AG04450 (cell line): ENCODE measurements at regions not wholly inside any gene's neighbourhood (a gene's known extent, or its start where the extent isn't known, plus 50 kb on each side); places are given as distances from the start of the nearest gene placed in this dataset.

Experiments used
- CTCF ChIA-PET: fragments of 300-600, 350-600 bp; formaldehyde crosslinking; extraction: SDS; loops from one replicate; lab custom pipeline; 2022; ENCODE audit warnings: antibody characterized with exemption, inconsistent platforms; lab: Charles Lee
- POLR2A ChIA-PET: fragments of 350-600 bp; formaldehyde crosslinking; extraction: SDS; loops from one replicate; lab custom pipeline; 2021; ENCODE audit warnings: antibody characterized with exemption, inconsistent platforms; lab: Yijun Ruan, JAX
- DNase-seq: peaks from one replicate; pipeline ENCODE4 v3.0.0-alpha.2; 2011; ENCODE audit warnings: low read depth, low spot score
- H3K27ac ChIP-seq: one replicate; pipeline ENCODE4 v1.5.1; 2012; ENCODE audit warnings: low read depth, low read length, control low read depth
- H3K27me3 ChIP-seq: one replicate; pipeline ENCODE4 v1.6.0; 2012; ENCODE audit warnings: low read length; ENCODE audit not compliant: control insufficient read depth, insufficient read depth
- H3K4me3 ChIP-seq: 2 replicates; pipeline ENCODE4 v1.5.1; 2011; ENCODE audit warnings: mild to moderate bottlenecking, low read depth, low read length, control low read depth
- H3K9me3 ChIP-seq: 2 replicates; pipeline ENCODE4 v1.5.1; 2012; ENCODE audit warnings: low read length; ENCODE audit not compliant: control insufficient read depth, insufficient read depth
- TF ChIP-seq, protein P1 (sequence below): IDR thresholded peaks from 2 replicates; pipeline ENCODE4 v1.5.1; 2011; ENCODE audit warnings: low read depth, low read length, control low read depth, inconsistent platforms

DNA sequence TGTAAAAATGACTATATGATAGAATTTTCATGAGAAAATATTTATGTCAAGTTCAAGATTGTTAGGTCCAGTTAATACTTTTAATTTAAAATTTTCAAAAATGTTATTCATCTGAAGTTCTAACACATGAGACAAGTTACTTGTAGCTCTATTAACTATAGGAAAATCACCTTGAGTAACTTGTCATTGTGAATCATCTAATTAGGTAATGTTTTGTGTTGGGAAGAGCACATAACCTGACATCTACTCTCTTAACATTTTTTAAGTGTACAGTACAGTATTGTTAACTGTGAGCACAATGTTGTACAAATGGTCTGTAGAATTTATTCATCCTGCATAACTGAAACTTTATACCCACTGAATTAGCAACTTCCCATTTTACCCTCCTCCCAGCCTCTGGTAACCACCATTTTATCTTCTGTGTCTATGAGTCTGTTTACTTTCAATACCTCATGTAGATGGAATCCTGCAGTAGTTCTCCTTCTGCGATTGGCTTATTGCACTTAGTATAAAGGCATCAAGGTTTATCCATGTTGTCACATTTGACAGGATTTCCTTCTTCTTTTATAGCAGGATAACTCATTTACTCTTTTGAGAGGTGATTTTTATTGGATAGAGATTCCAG lies 54.6 kb downstream of the ARL4A start:
- ChIA-PET CTCF (interaction anchor here (0.6 kb wide), 1 partner anchor 23 kb away, joined by 3 read pairs; no protein-coding TSS in a partner anchor), POLR2A (no interaction called here)
- no peak overlapping the region for H3K27ac ChIP-seq
- no peak overlapping the region for H3K4me3 ChIP-seq
- no peaks in the 10 kb centered on the region for H3K27me3 ChIP-seq
- TF ChIP-seq, protein P1, sequence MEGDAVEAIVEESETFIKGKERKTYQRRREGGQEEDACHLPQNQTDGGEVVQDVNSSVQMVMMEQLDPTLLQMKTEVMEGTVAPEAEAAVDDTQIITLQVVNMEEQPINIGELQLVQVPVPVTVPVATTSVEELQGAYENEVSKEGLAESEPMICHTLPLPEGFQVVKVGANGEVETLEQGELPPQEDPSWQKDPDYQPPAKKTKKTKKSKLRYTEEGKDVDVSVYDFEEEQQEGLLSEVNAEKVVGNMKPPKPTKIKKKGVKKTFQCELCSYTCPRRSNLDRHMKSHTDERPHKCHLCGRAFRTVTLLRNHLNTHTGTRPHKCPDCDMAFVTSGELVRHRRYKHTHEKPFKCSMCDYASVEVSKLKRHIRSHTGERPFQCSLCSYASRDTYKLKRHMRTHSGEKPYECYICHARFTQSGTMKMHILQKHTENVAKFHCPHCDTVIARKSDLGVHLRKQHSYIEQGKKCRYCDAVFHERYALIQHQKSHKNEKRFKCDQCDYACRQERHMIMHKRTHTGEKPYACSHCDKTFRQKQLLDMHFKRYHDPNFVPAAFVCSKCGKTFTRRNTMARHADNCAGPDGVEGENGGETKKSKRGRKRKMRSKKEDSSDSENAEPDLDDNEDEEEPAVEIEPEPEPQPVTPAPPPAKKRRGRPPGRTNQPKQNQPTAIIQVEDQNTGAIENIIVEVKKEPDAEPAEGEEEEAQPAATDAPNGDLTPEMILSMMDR = no peak
- no peaks in the 10 kb centered on the region for H3K9me3 ChIP-seq
- DNase-seq = no peak

DNA sequence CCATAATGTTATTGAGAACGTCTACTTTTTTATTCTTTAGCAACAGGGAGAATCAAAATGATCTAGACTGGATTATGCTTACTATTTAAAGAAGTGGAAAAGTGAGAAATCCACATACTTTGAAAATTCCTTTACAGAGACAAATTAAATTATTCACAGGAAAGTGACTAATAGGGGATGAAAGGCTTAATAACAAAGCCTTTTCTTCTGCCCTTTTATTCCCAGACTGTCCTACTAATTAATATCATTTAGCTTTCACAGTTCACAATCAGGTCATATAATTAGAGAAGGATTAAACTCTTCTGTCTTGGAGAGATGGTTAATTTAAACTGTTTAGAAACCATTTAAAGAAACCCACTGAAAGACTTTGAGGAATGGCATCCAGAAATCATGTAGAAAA lies 58.8 kb downstream of the ARL4A start:
- ChIA-PET CTCF (interaction anchor here (0.9 kb wide), 1 partner anchor 20 kb away, joined by 3 read pairs; no protein-coding TSS in a partner anchor), POLR2A (no interaction called here)
- TF ChIP-seq, protein P1 = no peak
- Histone ChIP-seq H3K4me3 (no peak overlapping the region), H3K27ac (no peak overlapping the region), H3K9me3 (no peaks in the 10 kb centered on the region; the same call in 1 of the 2 replicates), H3K27me3 (no peaks in the 10 kb centered on the region)
- DNase-seq = no peak

DNA sequence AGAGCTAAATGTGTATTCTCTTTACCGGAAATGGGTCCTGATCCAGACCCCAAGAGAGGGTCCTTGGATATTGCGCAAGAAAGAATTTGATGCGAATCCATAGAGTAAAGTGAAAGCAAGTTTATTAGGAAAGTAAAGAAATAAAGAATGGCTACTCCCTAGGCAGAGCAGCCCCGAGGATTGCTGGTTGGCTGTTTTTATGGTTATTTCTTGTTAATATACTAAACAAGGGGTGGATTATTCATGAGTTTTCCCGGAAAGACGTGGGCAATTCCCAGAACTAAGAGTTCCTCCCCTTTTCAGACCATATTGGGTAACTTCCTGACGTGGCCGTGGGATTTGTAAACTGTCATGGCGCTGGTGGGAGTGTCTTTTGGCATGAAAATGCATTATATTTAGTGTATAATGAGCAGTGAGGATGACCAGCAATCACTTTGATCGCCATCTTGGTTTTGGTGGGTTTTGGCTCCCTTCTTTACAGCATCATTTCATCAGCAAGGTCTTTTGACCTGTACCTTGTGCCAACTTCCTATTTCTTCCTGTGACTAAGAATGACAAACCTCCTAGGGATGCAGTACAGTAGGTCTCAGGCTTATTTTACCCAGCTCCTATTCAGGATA lies 60.4 kb downstream of the ARL4A start:
- ChIA-PET POLR2A (no interaction called here), CTCF (interaction anchor here (0.7 to 1.3 kb wide), 3 partner anchors 10 to 141 kb away, joined by 3 to 8 read pairs (median 4); no protein-coding TSS in a partner anchor)
- no peaks in the 10 kb centered on the region for H3K27me3 ChIP-seq
- no peaks in the 10 kb centered on the region; the same call in 1 of the 2 replicates for H3K9me3 ChIP-seq
- no peak for DNase-seq
- H3K4me3 ChIP-seq = no peak overlapping the region
- H3K27ac ChIP-seq = no peak overlapping the region
- TF ChIP-seq, protein P1 = no peak

DNA sequence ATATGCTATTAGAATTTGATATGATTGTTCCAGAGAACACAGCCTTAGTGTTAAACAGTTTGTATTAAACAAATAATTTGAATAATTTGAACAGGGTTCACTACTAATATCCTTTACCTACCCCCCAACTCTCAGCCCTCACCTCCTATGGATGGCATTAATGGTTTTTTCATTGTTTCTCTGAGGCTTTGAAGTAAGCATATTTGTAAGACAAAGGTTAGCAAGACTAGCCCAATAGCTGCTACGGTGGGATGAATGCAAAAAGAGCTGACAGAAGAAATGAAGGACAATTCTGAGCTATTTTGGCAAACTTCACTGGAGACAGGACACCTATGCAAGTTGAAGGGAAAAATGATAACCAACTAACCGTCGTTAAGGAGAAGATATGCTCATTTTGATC lies 61.6 kb downstream of the ARL4A start:
- Histone ChIP-seq H3K4me3 (no peak overlapping the region), H3K27ac (no peak overlapping the region), H3K27me3 (no peaks in the 10 kb centered on the region), H3K9me3 (no peaks in the 10 kb centered on the region; the same call in 1 of the 2 replicates)
- ChIA-PET POLR2A (no interaction called here), CTCF (no interaction called here)
- TF ChIP-seq, protein P1 = no peak
- DNase-seq = no peak

DNA sequence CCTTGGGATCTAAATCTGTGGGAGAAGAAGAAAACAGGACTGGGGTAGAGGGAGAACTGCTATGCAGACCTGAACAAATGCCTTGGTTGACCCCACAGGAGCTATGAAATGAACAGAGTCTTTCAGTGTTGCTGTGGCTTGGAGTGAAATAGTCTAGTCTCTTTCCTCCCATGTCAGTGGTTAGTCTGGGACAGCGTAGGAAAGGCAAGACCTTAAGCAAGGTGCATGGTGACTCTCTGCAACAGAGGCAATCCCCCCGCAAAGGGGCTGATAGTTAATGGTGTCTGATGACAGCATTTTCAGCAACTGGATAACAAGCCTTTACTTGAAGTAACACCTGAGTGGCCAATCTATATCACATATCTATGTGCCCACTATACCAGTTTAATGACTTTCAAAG lies 62.3 kb downstream of the ARL4A start:
- H3K9me3 ChIP-seq = no peaks in the 10 kb centered on the region; the same call in 1 of the 2 replicates
- TF ChIP-seq, protein P1 = no peak
- POLR2A ChIA-PET = no interaction called here
- no peaks in the 10 kb centered on the region for H3K27me3 ChIP-seq
- H3K4me3 ChIP-seq = no peak overlapping the region
- CTCF ChIA-PET = no interaction called here
- no peak for DNase-seq
- H3K27ac ChIP-seq = no peak overlapping the region
